Nephron (organoid): ENCODE measurements at regions not wholly inside any gene's neighbourhood (a gene's known extent, or its start where the extent isn't known, plus 50 kb on each side); places are given as distances from the start of the nearest gene placed in this dataset.
"Not testable (repeated sequence)": the region's sequence is repeated elsewhere in the genome, so short reads cannot be mapped to it uniquely, and the experiment has no call there.

Source experiments
- H3K27ac Mint-ChIP-seq, 3 experiments: 2 replicates each; pipeline ENCODE4 v1.8.0; 2020; ENCODE audit warnings: mixed read lengths in 3 of 3, mild to moderate bottlenecking in 2 of 3, moderate library complexity in 1 of 3
- H3K27me3 Mint-ChIP-seq: 2 replicates; pipeline ENCODE4 v1.8.0; 2021; ENCODE audit warnings: low read depth, mild to moderate bottlenecking, moderate library complexity, mixed read lengths
- H3K36me3 Mint-ChIP-seq: 2 replicates; pipeline ENCODE4 v1.8.0; 2020; ENCODE audit warnings: low read depth, mixed read lengths
- H3K4me1 Mint-ChIP-seq: 2 replicates; pipeline ENCODE4 v1.8.0; 2020; ENCODE audit warnings: mixed read lengths
- H3K4me3 Mint-ChIP-seq, 3 experiments: 2 replicates each; pipeline ENCODE4 v1.8.0; 2020; ENCODE audit warnings: mild to moderate bottlenecking in 3 of 3, mixed read lengths in 3 of 3, moderate library complexity in 2 of 3
- H3K9me3 Mint-ChIP-seq: 2 replicates; pipeline ENCODE4 v1.8.0; 2020; ENCODE audit warnings: mixed read lengths
- CTCF ChIP-seq, 3 experiments: fragments of 200-600 bp; sonication (generic); IDR thresholded peaks; one replicate each; pipeline ENCODE4 v1.5.0; 2021; ENCODE audit warnings: antibody characterized with exemption in 3 of 3; ENCODE audit not compliant: unreplicated experiment in 3 of 3

DNA sequence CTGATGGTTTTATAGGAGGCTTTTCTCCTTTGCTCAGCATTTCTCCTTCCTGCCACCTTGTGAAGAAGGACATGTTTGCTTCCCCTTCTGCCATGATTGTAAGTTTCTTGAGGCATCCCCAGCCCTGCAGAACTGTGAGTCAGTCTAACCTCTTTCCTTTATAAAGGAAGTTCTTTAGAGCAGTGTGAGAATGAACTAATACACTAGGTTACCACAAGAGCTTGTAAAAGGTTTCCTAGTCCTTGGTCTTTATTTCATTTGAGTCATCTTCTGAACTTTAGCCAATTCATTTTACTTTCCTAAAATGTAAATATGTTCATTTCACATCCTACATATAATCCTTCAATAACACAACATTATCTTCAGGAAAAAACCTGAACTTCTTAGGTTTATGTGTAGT, 365.3 kb downstream of the HHIPL2 start:
- Mint-ChIP-seq H3K4me3 (no peak overlapping the region), H3K27ac (no peak overlapping the region), H3K36me3 (no peaks in the 10 kb centered on the region), H3K27me3 (peaks cover 5% of the 10 kb centered on the region), H3K9me3 (peaks cover 6% of the 10 kb centered on the region), H3K4me1 (no peaks in the 10 kb centered on the region)
- TF ChIP-seq CTCF (IDR thresholded peaks at IDR 0.05; ENCODE audit: unreplicated experiment in 3 of 3) = no peak

DNA sequence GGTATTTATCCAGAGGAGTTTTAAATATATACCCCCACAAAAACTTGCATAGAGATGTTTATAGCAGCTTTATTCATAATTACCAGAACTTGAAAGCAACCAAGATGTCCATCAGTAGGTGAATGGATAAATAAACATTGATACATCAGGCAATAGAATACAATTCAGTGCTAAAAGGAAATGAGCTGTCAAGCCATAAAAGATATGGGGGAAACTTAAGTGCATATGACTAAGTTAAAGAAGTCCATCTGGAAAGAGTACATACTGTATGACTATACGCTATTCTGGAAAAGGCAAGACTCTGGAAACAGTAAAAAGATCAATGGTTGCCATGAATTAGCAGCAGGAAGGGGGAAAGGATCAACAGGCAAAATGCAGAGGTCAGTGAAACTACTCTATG, 366.7 kb downstream of the HHIPL2 start:
- Mint-ChIP-seq H3K36me3 (no peaks in the 10 kb centered on the region), H3K4me1 (no peaks in the 10 kb centered on the region), H3K27ac (no peak overlapping the region), H3K4me3 (no peak overlapping the region), H3K27me3 (peaks cover 5% of the 10 kb centered on the region), H3K9me3 (peaks cover 12% of the 10 kb centered on the region)
- no peak for TF ChIP-seq CTCF (IDR thresholded peaks at IDR 0.05; ENCODE audit: unreplicated experiment in 3 of 3)

DNA sequence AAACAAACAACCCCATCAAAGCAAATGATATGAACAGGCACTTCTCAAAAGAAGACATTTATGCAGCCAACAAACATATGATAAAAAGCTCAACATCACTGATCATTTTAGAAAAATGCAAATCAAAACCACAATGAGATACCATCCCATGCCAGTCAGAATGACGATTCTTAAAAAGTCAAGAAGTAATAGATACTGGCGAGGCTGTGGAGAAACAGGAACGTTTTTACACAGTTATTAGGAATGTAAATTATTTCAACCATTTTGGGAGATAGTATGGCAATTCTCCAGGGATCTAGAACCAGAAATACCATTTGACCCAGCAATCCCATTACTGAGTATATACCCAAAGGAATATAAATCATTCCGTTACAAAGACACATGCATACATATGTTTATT, 370.4 kb downstream of the HHIPL2 start:
- H3K4me3 Mint-ChIP-seq, H3K36me3 Mint-ChIP-seq, H3K27ac Mint-ChIP-seq, H3K4me1 Mint-ChIP-seq, H3K27me3 Mint-ChIP-seq: not testable (repeated sequence)
- peaks cover 36% of the 10 kb centered on the region for H3K9me3 Mint-ChIP-seq

DNA sequence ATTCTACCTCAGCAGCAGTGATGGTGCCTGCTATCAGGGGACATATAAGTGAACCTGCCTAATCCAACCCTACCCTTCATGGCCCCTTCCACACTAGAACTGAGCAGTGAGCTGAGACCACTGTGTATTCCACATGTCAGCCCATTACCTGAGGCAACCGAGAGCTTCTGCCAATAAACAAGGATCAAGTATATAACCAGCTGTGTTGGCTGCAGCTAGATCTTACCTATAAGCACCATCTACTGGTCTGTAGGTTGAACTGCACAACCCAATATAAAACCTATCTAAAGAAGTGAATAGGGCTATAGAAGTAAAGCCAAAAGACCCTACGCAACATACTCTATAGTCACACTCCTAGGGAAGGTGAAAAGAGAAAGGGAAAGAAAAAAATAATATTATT, 376.9 kb downstream of the HHIPL2 start:
- no peaks in the 10 kb centered on the region for H3K27me3 Mint-ChIP-seq
- no peak overlapping the region for H3K4me3 Mint-ChIP-seq
- no peaks in the 10 kb centered on the region for H3K36me3 Mint-ChIP-seq
- TF ChIP-seq CTCF (IDR thresholded peaks at IDR 0.05; ENCODE audit: unreplicated experiment in 3 of 3) = peak; percentile 43 to 55 (median 48)
- peaks cover under 1% of the 10 kb centered on the region for H3K4me1 Mint-ChIP-seq
- peaks cover 44% of the 10 kb centered on the region for H3K9me3 Mint-ChIP-seq
- no peak overlapping the region for H3K27ac Mint-ChIP-seq

DNA sequence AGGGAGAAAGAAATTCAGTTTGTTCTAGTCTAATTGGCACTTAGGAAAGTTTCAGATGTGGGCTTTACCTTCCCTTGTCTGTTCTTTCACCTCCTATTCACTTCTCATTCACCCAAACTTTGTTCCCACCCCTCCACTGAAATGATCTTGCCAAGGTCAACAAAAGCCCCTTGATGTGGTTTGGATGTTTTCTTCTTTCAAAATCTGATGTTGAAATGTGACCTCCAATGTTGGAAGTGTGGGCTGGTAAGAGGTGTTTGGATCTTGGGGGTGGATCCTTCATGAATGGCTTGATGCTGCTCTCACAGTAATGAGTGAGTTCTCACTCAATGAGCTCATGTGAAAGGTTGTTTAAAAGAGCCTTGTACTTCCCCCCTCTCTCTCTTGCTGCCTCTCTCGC, 379.3 kb downstream of the HHIPL2 start:
- peaks cover 6% of the 10 kb centered on the region for H3K4me1 Mint-ChIP-seq
- TF ChIP-seq CTCF (IDR thresholded peaks at IDR 0.05; ENCODE audit: unreplicated experiment in 3 of 3) = no peak
- H3K9me3 Mint-ChIP-seq = peaks cover 35% of the 10 kb centered on the region
- no peaks in the 10 kb centered on the region for H3K36me3 Mint-ChIP-seq
- H3K4me3 Mint-ChIP-seq = no peak overlapping the region
- H3K27me3 Mint-ChIP-seq = peaks cover 2% of the 10 kb centered on the region
- no peak overlapping the region for H3K27ac Mint-ChIP-seq

GRCh38 chr1:222167896-222168295, 380.0 kb downstream of the HHIPL2 start:
- Mint-ChIP-seq H3K4me1 (peaks cover 6% of the 10 kb centered on the region), H3K36me3 (no peaks in the 10 kb centered on the region), H3K4me3 (no peak overlapping the region), H3K27me3 (peaks cover 4% of the 10 kb centered on the region), H3K27ac (no peak overlapping the region), H3K9me3 (peaks cover 29% of the 10 kb centered on the region)
- no peak for TF ChIP-seq CTCF (IDR thresholded peaks at IDR 0.05; ENCODE audit: unreplicated experiment in 3 of 3)
